Psoas muscle (tissue), 7 donors: ENCODE measurements at regions not wholly inside any gene's neighbourhood (a gene's known extent, or its start where the extent isn't known, plus 50 kb on each side); places are given as distances from the start of the nearest gene placed in this dataset.

Experiments used
- ATAC-seq, 4 donors: fragments of 200-7000 bp; cut with Tn5 transposase; one replicate each; pipeline ENCODE4 v1.9.1; 2020; ENCODE audit warnings: moderate library complexity in 3 of 4, mild to moderate bottlenecking in 2 of 4
- DNase-seq, 2 donors: peaks; one replicate each; pipeline ENCODE4 v3.0.0-alpha.2; 2020
- H3K27ac ChIP-seq: fragments of 200-600 bp; one replicate; pipeline ENCODE4 v1.8.0; 2022
- H3K27me3 ChIP-seq, 3 donors: fragments of 200-600 bp in 1 of 3; one replicate each; pipeline versions ENCODE4 v1.6.1 to v1.8.0; 2013 to 2022; ENCODE audit warnings: low read length in 2 of 3, mild to moderate bottlenecking in 2 of 3, moderate library complexity in 1 of 3; ENCODE audit not compliant: insufficient read depth in 3 of 3
- H3K36me3 ChIP-seq, 2 donors: fragments of 200-600 bp in 1 of 2; one replicate each; pipeline versions ENCODE4 v1.6.1 to v1.8.0; 2013 to 2022; ENCODE audit warnings: low read depth in 1 of 2, mild to moderate bottlenecking in 1 of 2, moderate library complexity in 1 of 2; ENCODE audit not compliant: insufficient read depth in 1 of 2
- H3K4me1 ChIP-seq: fragments of 200-600 bp; one replicate; pipeline ENCODE4 v1.8.0; 2022
- H3K4me3 ChIP-seq: fragments of 200-600 bp; one replicate; pipeline ENCODE4 v1.8.0; 2022; ENCODE audit warnings: mild to moderate bottlenecking
- H3K9me3 ChIP-seq: fragments of 200-600 bp; one replicate; pipeline ENCODE4 v1.8.0; 2022
- CTCF ChIP-seq: fragments of 200-600 bp; IDR thresholded peaks from one replicate; pipeline ENCODE4 v1.8.0; 2022; ENCODE audit warnings: antibody characterized with exemption
- WGBS, 3 donors: extraction: QIAGEN DNeasy Blood & Tissue Kit; methylation state at CpG; one replicate each; pipeline versions ENCODE4 v1.1.6 to v1.1.7; 2013; 5-methylcytosine and 5-hydroxymethylcytosine counted together
- intact Hi-C, 2 donors: fragments of 100-400 bp; cut with DNase I; formaldehyde crosslinking; loops; one replicate each; pipeline versions ENCODE4 v1.11.0 to v1.14.2; 2022
- donor health status: healthy with polysubstance abuse.
- donor health status: DM: no; HTN: no; CAD: no; lungs with moderate emphysema.
- donor health status: Bipolar disorder and iron deficiency.
- donor health status: healthy.
- donor health status: DM: yes; HTN: yes; CAD: no.
- donor health status: DM: no; HTN: no; CAD: no.
- donor health status: DM: yes; HTN: yes; CAD: no.

GRCh38 chr9:31089549-31090221 lies 1294.8 kb upstream of the ACO1 start:
- Histone ChIP-seq H3K4me1 (no peaks in the 10 kb centered on the region), H3K4me3 (no peak overlapping the region), H3K27ac (no peak overlapping the region), H3K36me3 (no peaks in the 10 kb centered on the region), H3K9me3 (no peaks in the 10 kb centered on the region), H3K27me3 (no peaks in the 10 kb centered on the region)
- TF ChIP-seq CTCF = no peak
- intact Hi-C loops = no loop called here
- DNase-seq (no peak), ATAC-seq (no peak)

GRCh38 chr9:31100311-31100710 lies 1284.1 kb upstream of the ACO1 start:
- TF ChIP-seq CTCF = no peak
- no peaks in the 10 kb centered on the region for H3K36me3 ChIP-seq
- intact Hi-C loops = no loop called here
- ATAC-seq (no peak), DNase-seq (no peak)
- H3K27me3 ChIP-seq = no peaks in the 10 kb centered on the region
- no peak overlapping the region for H3K27ac ChIP-seq
- H3K4me1 ChIP-seq = no peaks in the 10 kb centered on the region
- H3K9me3 ChIP-seq = no peaks in the 10 kb centered on the region
- no peak overlapping the region for H3K4me3 ChIP-seq
- WGBS, 3 donors = 82 to 97% (median 83%) methylated on average over 1 of the region's 1 CpG

GRCh38 chr9:31103836-31104235 lies 1280.6 kb upstream of the ACO1 start:
- H3K9me3 ChIP-seq = no peaks in the 10 kb centered on the region
- ATAC-seq (no peak), DNase-seq (no peak)
- intact Hi-C loops = no loop called here
- no peaks in the 10 kb centered on the region for H3K4me1 ChIP-seq
- H3K27ac ChIP-seq = no peak overlapping the region
- no peaks in the 10 kb centered on the region for H3K27me3 ChIP-seq
- H3K4me3 ChIP-seq = no peak overlapping the region
- TF ChIP-seq CTCF = no peak
- H3K36me3 ChIP-seq = no peaks in the 10 kb centered on the region

- Histone ChIP-seq H3K27me3 (no peaks in the 10 kb centered on the region), H3K36me3 (no peaks in the 10 kb centered on the region), H3K9me3 (no peaks in the 10 kb centered on the region), H3K4me1 (no peaks in the 10 kb centered on the region), H3K27ac (no peak overlapping the region), H3K4me3 (no peak overlapping the region)
- WGBS, 3 donors = 64 to 70% (median 64%) methylated on average over 4 of the region's 4 CpGs
- no peak for DNase-seq
- intact Hi-C loops = no loop called here
- ATAC-seq = no peak
- TF ChIP-seq CTCF = no peak
These were observed 1280.2 kb upstream of the ACO1 start for GRCh38 chr9:31104249-31104648.

GRCh38 chr9:31112491-31112890 lies 1272.0 kb upstream of the ACO1 start:
- no peak for ATAC-seq
- intact Hi-C loops = loop anchor here in 1 of 2 donors (10.0 kb wide), 1 partner anchor 692 kb away; no protein-coding TSS in a partner anchor
- no peak for DNase-seq

More at GRCh38 chr9:31112491-31112890, 1272.0 kb upstream of the ACO1 start:
- no peak for TF ChIP-seq CTCF
- H3K4me1 ChIP-seq = no peaks in the 10 kb centered on the region
- no peaks in the 10 kb centered on the region for H3K9me3 ChIP-seq
- H3K4me3 ChIP-seq = no peak overlapping the region
- H3K27me3 ChIP-seq = no peaks in the 10 kb centered on the region
- no peaks in the 10 kb centered on the region for H3K36me3 ChIP-seq
- no peak overlapping the region for H3K27ac ChIP-seq
